C1 segment of cervical spinal cord (tissue), 14 donors: ENCODE measurements at regions not wholly inside any gene's neighbourhood (a gene's known extent, or its start where the extent isn't known, plus 50 kb on each side); places are given as distances from the start of the nearest gene placed in this dataset.

ENCODE experiments used
- DNase-seq, 14 donors: peaks; one replicate each; lab custom pipeline; 2025; lab: John Stamatoyannopoulos, UW

GRCh38 chr2:16413947-16414346, 251.7 kb downstream of the CYRIA start:
- no peak for DNase-seq

GRCh38 chr2:16413285-16413684, 252.3 kb downstream of the CYRIA start:
- DNase-seq: no peak

DNA sequence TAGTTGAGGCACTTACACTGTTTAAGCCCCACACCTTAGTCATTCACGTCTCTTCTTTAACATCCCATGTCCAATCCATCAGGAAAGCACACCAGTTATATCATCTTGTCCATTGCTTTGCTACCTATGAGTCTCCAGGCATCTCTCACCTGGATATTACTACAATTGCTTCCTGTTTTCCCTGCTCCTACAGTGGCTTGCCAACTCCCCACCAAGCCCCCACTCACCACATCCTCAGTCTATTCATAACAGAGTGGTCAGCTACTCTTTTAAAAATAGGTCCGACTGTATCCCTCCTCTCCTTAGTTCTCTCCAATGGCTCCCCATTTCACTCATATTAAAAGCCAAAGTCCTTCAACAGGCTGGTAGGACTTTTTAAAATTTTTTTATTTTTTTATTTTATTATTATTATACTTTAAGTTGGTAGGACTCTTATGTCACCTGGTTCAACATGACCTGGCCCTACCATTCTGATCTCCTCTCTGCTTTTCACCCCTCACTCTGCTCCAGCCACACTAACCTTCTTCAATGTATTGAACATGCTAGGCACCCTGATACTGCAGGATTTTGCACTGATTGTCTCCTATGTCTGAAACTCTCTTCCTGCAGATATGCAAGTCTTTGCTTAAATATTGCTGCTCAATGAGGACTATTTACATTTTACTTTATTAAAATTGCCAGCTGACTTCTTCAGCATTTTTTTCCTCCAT, 253.2 kb downstream of the CYRIA start:
- DNase-seq: no peak

- no peak for DNase-seq
Observed at GRCh38 chr2:16411788-16412187, 253.8 kb downstream of the CYRIA start.

- no peak for DNase-seq
Observed at GRCh38 chr2:16409849-16410248, 255.8 kb downstream of the CYRIA start.

DNA sequence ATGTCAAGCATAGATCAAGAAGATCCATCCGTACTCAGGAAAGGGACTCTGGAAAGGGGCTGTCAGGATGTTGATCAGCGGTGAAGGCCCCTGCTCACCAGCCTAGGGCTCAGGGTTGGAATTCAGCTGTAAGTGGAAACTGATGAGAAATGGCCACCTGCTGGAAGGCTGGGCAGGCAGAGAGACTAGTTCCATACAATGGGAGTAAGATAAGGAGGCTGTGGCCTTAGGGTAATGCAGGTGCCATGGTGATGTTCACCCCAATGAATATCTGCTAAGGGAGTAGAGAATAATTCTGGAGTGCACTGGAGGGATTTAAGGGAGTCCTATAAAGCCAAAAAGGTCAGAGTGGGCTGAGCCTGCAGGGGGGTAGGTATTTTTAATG, 256.6 kb downstream of the CYRIA start:
- no peak for DNase-seq

DNA sequence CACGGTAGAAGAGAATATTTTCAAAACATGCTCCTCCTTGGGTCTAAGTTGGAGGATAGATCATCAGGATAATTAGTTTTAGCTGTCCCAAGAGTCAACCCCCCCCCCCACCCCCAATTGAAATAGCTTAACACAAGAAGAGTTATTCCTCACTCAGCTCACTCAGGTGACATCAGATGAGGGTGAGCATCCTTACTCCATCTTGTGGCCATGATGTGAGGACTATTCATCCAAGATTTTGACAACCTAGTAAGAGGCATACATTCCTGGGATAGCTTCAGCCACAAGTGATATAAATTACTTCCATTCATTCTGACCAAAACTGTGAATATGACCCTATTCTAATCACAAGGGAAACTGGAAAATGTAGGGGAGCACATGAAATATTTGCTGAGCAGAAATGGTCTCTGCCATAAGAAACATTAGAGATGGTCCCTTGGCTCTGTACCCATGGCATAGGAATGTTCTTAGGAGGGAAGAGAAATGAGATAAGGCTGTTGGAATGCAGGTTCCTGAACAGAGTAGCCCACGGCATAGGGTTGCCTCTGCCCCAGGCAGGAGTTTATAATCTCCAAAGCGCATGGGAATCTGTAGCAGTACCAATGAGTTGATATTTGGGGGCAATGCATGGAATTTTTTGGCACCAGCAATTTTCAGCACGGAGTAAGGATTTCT, 257.2 kb downstream of the CYRIA start:
- no peak for DNase-seq

DNA sequence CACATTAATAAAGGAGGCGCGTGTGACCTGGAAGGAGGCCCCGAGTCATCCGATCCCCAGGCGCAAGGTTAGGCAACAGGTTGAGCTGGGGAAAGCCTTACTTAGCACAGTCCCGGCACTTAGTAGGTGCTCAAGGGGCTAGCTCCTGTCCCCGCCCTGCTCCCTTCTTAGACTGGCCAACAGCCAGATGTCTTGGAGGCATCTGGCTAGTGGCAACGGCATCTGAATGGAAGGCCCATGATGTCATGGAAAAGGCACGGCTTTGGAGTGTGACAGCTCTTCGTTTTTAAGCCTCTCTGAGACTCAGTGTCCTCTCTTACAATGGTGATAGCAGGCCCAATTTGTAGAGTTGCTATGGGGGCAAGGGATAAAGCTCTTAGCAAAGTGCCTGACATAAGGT, 258.3 kb downstream of the CYRIA start:
- DNase-seq: peak in 5 of 14 donors; percentile 13 to 42 (median 24)

- DNase-seq: peak in 1 of 14 donors; percentile 42
Observed at GRCh38 chr2:16406496-16407289, 258.9 kb downstream of the CYRIA start.

- no peak for DNase-seq
Observed at GRCh38 chr2:16405551-16405950, 260.1 kb downstream of the CYRIA start.

DNA sequence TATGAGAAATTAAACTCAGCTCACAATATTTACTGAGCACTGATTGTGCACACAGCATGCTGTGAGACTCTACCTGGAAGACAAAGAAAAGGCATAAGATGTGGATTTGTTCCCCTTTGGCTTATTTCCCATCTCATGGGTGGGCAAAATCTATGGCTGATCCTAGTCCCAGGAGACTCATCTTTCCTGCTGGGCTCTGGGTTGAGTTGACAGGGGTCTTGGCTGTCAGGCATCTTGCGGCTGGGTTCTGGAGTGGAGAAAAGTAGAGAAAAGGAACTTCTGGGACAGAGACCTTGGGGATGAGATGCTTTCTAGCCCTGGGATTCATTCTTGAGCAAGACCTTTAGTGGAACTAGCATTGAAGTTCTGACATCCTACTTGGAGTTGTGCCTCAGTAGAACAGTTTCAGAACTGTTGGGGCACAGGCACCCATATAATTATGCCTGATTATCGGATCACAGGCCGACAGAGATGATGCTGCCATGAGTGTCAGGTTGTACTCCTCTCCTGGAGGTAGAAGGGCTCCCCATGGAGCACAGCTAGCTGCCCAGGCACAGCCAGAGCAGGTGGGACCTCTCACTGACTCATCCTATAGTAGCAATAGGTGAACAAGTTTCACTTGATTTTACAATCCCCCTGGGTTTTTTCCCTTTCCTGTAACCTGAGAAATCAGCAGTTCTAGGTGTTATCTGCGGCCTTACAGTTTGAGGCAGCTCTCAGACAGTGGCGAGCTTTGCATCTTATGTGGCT, 260.9 kb downstream of the CYRIA start:
- no peak for DNase-seq

DNA sequence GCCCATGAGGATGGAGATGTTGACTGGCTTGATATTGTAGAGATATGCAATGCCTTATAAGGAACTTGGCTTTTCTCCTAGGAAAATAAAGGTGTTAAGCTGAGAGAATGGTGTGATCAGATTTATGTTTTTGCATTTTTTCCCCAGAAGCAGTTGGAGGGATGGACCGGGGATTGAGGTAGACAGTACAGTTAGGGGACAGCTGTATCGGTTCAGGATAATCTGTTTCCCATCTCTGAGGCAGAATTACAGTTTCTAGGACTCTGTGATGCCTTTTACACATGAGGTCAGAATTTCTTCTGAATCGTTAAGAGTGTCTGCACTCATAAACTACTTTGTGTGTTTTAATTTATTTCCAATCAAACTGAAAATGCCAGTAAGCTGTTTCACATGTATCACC, 261.5 kb downstream of the CYRIA start:
- no peak for DNase-seq

DNA sequence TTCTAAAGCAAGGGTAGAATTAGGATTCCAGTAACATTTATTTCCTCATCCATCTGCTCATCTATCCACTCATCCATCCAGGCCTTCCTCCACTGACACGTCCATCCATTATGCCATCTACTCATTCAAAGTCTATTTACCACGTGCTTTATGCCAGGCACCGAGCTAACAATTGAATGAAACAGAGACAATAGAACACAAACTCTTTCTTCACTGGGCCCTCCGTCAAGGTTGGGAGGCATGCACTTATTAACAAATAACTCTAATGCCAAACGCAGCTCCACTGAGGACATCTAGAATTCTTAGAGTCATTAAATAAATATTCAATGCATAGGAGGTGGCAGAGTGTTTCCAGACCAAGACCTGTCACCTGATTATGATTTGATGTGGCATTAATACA, 262.7 kb downstream of the CYRIA start:
- no peak for DNase-seq

GRCh38 chr2:16401761-16402300, 263.8 kb downstream of the CYRIA start:
- no peak for DNase-seq

GRCh38 chr2:16400127-16400623, 265.5 kb downstream of the CYRIA start:
- DNase-seq: no peak

GRCh38 chr2:16398486-16399043, 267.1 kb downstream of the CYRIA start:
- DNase-seq: no peak

- DNase-seq: no peak
Observed at GRCh38 chr2:16397681-16398475, 267.8 kb downstream of the CYRIA start.

DNA sequence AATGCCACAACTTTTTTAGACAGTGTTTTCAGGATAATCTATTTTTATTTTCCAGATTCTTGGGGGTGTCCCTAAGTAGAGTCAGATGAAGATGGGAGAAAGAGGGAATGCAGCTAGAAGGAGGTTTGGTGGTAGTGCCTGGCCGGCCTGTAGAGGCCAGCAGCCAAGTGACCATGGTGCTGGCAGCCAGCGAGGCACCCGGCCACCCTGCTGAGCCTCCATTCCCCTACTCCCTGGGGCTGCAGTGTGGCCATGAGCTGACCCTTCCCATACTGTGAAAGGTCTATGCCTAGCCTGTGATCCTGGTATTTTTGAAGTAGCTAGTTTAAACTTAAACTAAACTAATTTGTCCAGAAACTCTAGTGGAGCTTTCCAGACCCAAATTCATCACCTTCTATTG, 268.6 kb downstream of the CYRIA start:
- DNase-seq: no peak

DNA sequence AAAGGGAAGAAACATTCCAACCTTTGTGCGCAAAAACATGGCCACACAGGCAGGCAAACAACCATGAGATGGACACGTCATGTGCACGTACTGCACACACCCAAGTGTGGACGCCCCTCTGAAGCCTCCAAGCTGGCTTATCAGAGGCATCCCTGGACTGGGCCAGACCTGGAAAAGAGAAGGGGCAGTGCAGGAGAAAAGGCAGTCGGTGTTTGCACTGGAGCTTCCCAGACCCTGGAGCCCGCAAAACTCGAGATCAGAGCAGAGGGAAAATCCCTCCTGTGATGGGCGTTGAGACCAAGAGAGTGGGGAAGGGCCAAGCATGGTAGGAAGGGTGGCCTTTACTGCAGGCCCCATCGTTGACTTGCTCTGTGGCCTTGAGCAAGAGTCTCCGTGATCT, 269.5 kb downstream of the CYRIA start:
- no peak for DNase-seq

GRCh38 chr2:16395601-16396000, 270.0 kb downstream of the CYRIA start:
- no peak for DNase-seq
